ENCODE measurements at regions not wholly inside any gene's neighbourhood (a gene's known extent, or its start where the extent isn't known, plus 50 kb on each side); places are given as distances from the start of the nearest gene placed in this dataset.

GRCh38 chr14:25955772-25956171, 642.1 kb downstream of the NOVA1 start:
- DNase-seq (no peak), ATAC-seq (no peak)
- Histone ChIP-seq H3K27me3 (ENCODE audit: control insufficient read depth, insufficient read depth) (no peaks in the 10 kb centered on the region), H3K4me3 (ENCODE audit: low read length) (no peak overlapping the region), H3K9me3 (ENCODE audit: control insufficient read depth, low read length) (no peaks in the 10 kb centered on the region), H3K27ac (ENCODE audit: low read length) (no peak overlapping the region), H3K4me1 (ENCODE audit: control insufficient read depth, insufficient read depth, low read length) (no peaks in the 10 kb centered on the region)
- intact Hi-C loops (cut with DNase I), result no loop called here
- WGBS, result 76% methylated on average over 3 of the region's 3 CpGs

DNA sequence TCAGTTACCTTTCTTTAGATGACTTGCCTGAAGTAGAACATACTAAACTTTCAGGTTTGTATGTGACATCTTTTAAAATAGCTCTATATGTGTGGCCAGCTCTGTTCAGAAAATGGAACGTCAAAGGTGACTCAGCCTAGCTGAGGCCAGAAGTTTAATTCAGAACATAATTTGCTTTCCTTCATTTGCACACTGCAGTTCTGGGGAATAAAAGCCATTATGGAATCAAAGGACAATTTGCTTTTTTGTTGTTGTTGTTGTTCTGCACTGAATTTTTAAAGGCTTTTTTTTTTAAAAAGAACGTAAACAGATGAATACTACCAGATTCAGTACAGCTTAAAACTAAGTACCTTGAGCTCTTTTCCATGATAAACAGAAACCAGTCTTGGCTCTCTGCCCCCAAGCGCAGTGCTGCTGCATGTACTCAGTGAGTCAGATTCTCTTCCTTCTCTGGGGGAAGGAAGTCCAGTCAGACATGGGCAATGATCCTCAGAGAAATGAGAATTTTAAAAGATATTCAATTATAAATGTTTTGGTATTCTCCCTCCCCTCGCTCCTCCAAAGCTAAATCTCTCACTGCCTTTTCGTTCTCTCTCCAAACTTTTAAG, 644.2 kb downstream of the NOVA1 start:
- intact Hi-C loops (cut with DNase I), result no loop called here
- DNase-seq (peak in 2 of 3 donors; percentile 11 to 31), ATAC-seq (no peak)
- 58% methylated on average over 5 of the region's 5 CpGs for WGBS
- H3K9me3 ChIP-seq (ENCODE audit: control insufficient read depth, low read length), result no peaks in the 10 kb centered on the region
- no peak overlapping the region for H3K4me3 ChIP-seq (ENCODE audit: low read length)
- H3K27ac ChIP-seq (ENCODE audit: low read length), result no peak overlapping the region
- H3K4me1 ChIP-seq (ENCODE audit: control insufficient read depth, insufficient read depth, low read length), result no peaks in the 10 kb centered on the region
- no peaks in the 10 kb centered on the region for H3K27me3 ChIP-seq (ENCODE audit: control insufficient read depth, insufficient read depth)

- ATAC-seq (no peak), DNase-seq (no peak)
- H3K27me3 ChIP-seq (ENCODE audit: control insufficient read depth, insufficient read depth), result no peaks in the 10 kb centered on the region
- H3K27ac ChIP-seq (ENCODE audit: low read length), result no peak overlapping the region
- intact Hi-C loops (cut with DNase I), result no loop called here
- WGBS, result 59% methylated on average over 1 of the region's 1 CpG
- H3K4me3 ChIP-seq (ENCODE audit: low read length), result no peak overlapping the region
- no peaks in the 10 kb centered on the region for H3K9me3 ChIP-seq (ENCODE audit: control insufficient read depth, low read length)
- no peaks in the 10 kb centered on the region for H3K4me1 ChIP-seq (ENCODE audit: control insufficient read depth, insufficient read depth, low read length)
Observed at GRCh38 chr14:25945746-25946145, 652.1 kb downstream of the NOVA1 start.

DNA sequence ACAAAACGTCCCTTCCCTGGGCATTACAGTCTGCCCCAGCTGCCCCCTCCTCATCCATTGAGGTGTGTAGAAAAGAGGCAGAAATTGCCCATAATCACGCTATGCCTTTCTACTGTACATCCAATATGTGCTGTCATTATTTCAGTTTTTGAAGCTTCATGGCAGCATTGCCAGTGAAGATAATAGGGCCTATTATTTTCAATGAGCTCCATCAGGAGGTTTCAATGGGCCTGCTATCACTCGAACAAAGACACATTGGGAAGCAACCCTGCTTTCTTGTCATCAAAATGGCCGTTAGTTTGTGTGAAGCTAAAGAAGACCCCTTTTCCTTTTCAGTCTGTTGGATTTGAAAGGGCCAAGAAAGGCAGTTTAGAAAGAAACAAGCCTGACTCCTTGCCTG, 653.8 kb downstream of the NOVA1 start:
- WGBS, result 67% methylated on average over 4 of the region's 4 CpGs
- Histone ChIP-seq H3K4me1 (ENCODE audit: control insufficient read depth, insufficient read depth, low read length) (no peaks in the 10 kb centered on the region), H3K4me3 (ENCODE audit: low read length) (no peak overlapping the region), H3K9me3 (ENCODE audit: control insufficient read depth, low read length) (no peaks in the 10 kb centered on the region), H3K27ac (ENCODE audit: low read length) (no peak overlapping the region), H3K27me3 (ENCODE audit: control insufficient read depth, insufficient read depth) (no peaks in the 10 kb centered on the region)
- intact Hi-C loops (cut with DNase I), result no loop called here
- DNase-seq, result no peak
- no peak for ATAC-seq

DNA sequence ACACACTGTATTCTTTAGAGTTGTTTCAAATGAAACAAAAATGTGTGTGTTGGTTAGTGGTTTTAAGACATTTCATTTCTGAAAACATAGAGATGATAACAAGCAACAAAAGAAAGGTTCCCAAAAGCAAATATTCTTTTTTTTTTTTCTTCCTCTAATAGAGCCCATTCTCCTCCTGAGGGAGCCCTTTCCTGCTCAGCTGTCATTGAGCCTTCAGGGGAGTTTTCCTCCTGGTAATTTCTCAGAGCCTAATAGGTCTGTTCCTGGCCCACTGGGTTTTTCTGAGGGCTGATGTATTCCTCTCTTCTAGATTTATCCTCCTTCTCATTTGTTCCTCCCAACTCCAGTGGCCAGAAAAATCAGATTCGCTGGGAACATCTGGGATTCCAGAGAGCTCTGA, 654.5 kb downstream of the NOVA1 start:
- ATAC-seq (no peak), DNase-seq (no peak)
- no peak overlapping the region for H3K27ac ChIP-seq (ENCODE audit: low read length)
- H3K27me3 ChIP-seq (ENCODE audit: control insufficient read depth, insufficient read depth), result no peaks in the 10 kb centered on the region
- H3K4me3 ChIP-seq (ENCODE audit: low read length), result no peak overlapping the region
- WGBS, result 78% methylated on average over 1 of the region's 1 CpG
- no peaks in the 10 kb centered on the region for H3K4me1 ChIP-seq (ENCODE audit: control insufficient read depth, insufficient read depth, low read length)
- intact Hi-C loops (cut with DNase I), result loop anchor here in 1 of 4 donors (2.0 kb wide), 1 partner anchor 45 kb away; no protein-coding TSS in a partner anchor
- no peaks in the 10 kb centered on the region for H3K9me3 ChIP-seq (ENCODE audit: control insufficient read depth, low read length)

- Histone ChIP-seq H3K4me3 (ENCODE audit: low read length) (no peak overlapping the region), H3K27me3 (ENCODE audit: control insufficient read depth, insufficient read depth) (no peaks in the 10 kb centered on the region), H3K4me1 (ENCODE audit: control insufficient read depth, insufficient read depth, low read length) (no peaks in the 10 kb centered on the region), H3K27ac (ENCODE audit: low read length) (no peak overlapping the region), H3K9me3 (ENCODE audit: control insufficient read depth, low read length) (no peaks in the 10 kb centered on the region)
- intact Hi-C loops (cut with DNase I), result loop anchor here in 1 of 4 donors (2.0 kb wide), 1 partner anchor 43 kb away; no protein-coding TSS in a partner anchor
- 61% methylated on average over 3 of the region's 3 CpGs for WGBS
- DNase-seq (no peak), ATAC-seq (no peak)
Observed at GRCh38 chr14:25942090-25942489, 655.7 kb downstream of the NOVA1 start.

DNA sequence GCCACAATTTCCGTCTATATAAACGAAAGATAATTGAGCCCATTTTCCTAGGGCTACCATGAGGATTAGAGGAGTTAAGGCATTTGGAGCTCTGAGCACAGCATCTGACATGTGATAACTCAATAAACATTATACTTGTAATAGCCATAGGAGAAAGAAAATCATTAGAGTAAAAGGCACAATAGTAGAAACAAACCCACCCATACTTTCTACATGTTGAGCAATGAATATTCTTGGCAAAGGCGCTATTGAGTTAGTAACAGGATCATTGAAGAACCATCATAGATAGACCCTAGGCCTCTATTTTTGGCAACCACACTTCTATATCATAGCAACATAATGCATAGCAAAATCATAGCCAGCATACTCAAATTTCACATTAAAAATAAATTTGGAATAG, 664.1 kb downstream of the NOVA1 start:
- Histone ChIP-seq H3K27me3 (ENCODE audit: control insufficient read depth, insufficient read depth) (no peaks in the 10 kb centered on the region), H3K4me1 (ENCODE audit: control insufficient read depth, insufficient read depth, low read length) (no peaks in the 10 kb centered on the region), H3K27ac (ENCODE audit: low read length) (no peak overlapping the region), H3K9me3 (ENCODE audit: control insufficient read depth, low read length) (no peaks in the 10 kb centered on the region), H3K4me3 (ENCODE audit: low read length) (no peak overlapping the region)
- WGBS, result 66% methylated on average over 3 of the region's 3 CpGs
- no peak for ATAC-seq
- intact Hi-C loops (cut with DNase I), result no loop called here
- no peak for DNase-seq

DNA sequence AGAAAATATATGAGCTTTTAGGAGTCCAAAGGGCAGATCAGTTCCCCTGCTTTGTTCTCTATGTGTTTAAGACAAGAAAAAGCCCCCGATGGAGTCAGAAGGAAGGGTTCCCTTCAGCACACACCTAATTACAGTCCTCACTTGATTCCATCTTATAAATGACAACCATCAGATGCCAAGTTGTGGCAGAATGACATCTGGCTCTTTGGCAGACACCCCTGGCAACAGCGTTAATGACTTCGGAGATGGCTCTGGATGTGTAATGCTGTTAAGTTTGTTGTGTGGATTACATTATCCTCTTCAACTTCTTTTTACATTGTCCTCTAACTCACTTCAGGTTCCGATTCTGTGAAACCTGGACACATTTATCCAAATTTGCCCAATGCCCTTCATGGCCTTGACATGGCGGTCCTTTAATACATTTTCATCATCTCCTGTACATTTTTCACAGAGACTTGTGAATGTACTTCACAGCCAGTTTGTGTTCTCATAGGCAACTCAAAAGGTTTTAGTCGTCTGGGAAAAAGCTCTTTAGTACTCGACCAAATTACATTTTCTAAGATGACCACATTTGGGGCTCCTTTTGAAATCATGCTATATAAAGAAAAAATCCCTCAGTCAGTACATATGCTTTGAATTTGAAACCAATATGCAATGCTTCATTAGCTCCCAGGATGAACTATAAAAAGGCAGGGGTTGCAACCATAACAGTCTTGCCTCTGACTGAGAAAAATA, 667.8 kb downstream of the NOVA1 start:
- Histone ChIP-seq H3K27ac (ENCODE audit: low read length) (no peak overlapping the region), H3K4me3 (ENCODE audit: low read length) (no peak overlapping the region), H3K4me1 (ENCODE audit: control insufficient read depth, insufficient read depth, low read length) (no peaks in the 10 kb centered on the region), H3K9me3 (ENCODE audit: control insufficient read depth, low read length) (no peaks in the 10 kb centered on the region), H3K27me3 (ENCODE audit: control insufficient read depth, insufficient read depth) (no peaks in the 10 kb centered on the region)
- intact Hi-C loops (cut with DNase I), result no loop called here
- DNase-seq (no peak), ATAC-seq (no peak)
- 78% methylated on average over 7 of the region's 7 CpGs for WGBS

DNA sequence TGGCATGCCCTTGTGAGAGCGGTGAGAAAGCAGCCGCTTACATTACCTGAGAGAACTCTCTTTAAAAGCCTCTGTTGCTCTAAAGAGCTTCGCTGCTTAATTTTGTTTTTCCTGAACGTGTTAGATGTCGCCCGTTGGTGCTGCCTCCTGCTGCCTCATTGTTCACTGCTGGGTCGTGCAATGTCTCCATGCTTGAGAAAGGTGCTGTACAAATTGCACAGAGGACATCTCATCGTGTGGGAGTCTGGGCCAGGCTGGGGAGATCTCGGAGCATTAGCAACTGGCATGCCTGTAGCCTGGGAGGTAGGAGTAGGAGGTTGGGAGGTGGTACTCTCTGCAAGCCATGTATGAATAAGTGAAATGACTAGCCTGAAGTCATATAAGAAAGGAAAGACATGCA, 686.0 kb downstream of the NOVA1 start:
- Histone ChIP-seq H3K4me3 (ENCODE audit: low read length) (no peak overlapping the region), H3K27me3 (ENCODE audit: control insufficient read depth, insufficient read depth) (no peaks in the 10 kb centered on the region), H3K27ac (ENCODE audit: low read length) (no peak overlapping the region), H3K9me3 (ENCODE audit: control insufficient read depth, low read length) (no peaks in the 10 kb centered on the region), H3K4me1 (ENCODE audit: control insufficient read depth, insufficient read depth, low read length) (no peaks in the 10 kb centered on the region)
- intact Hi-C loops (cut with DNase I), result no loop called here
- ATAC-seq (no peak), DNase-seq (no peak)
- 80% methylated on average over 9 of the region's 9 CpGs for WGBS

DNA sequence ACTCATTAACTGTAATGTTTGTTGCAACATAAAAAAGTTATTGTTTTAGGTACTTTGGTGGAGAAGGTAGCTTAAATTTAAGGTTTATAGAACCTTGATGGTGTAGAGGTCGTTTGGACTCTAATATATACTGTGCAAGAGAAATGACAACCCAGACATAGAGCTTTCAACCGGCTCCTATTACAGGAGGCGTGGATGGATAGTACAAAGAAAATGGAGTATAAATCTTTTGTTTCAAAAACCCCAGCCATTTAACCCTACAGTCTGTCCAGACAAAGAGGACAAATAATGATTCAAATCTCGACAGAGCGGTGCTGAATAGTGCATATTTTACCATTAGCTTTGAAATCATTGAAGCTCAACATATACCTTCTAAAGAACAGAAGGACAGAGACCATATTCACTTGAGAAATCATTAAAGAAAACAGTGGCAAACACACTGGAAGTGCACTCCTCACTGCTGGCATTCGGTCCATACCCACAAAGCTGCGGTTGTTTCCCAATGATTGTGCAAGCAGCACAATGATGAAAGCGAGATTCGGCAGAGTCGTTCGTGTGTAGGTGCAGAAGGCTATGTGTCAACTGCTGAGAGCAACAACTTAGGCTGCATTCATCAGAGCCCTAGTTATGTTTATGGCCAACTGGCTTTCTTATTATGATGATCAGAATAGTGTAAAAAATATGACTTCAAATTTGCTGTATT, 688.6 kb downstream of the NOVA1 start:
- no peaks in the 10 kb centered on the region for H3K9me3 ChIP-seq (ENCODE audit: control insufficient read depth, low read length)
- no peaks in the 10 kb centered on the region for H3K4me1 ChIP-seq (ENCODE audit: control insufficient read depth, insufficient read depth, low read length)
- ATAC-seq (no peak), DNase-seq (no peak)
- WGBS, result 80% methylated on average over 11 of the region's 11 CpGs
- no peak overlapping the region for H3K27ac ChIP-seq (ENCODE audit: low read length)
- no peak overlapping the region for H3K4me3 ChIP-seq (ENCODE audit: low read length)
- intact Hi-C loops (cut with DNase I), result no loop called here
- no peaks in the 10 kb centered on the region for H3K27me3 ChIP-seq (ENCODE audit: control insufficient read depth, insufficient read depth)

- Histone ChIP-seq H3K9me3 (ENCODE audit: control insufficient read depth, low read length) (no peaks in the 10 kb centered on the region), H3K27me3 (ENCODE audit: control insufficient read depth, insufficient read depth) (no peaks in the 10 kb centered on the region), H3K27ac (ENCODE audit: low read length) (no peak overlapping the region), H3K4me3 (ENCODE audit: low read length) (no peak overlapping the region), H3K4me1 (ENCODE audit: control insufficient read depth, insufficient read depth, low read length) (no peaks in the 10 kb centered on the region)
- ATAC-seq (no peak), DNase-seq (no peak)
- intact Hi-C loops (cut with DNase I), result no loop called here
- WGBS, result 71% methylated on average over 3 of the region's 3 CpGs
Observed at GRCh38 chr14:25908277-25909044, 689.4 kb downstream of the NOVA1 start.
